WERI-Rb-1 (cell line): ENCODE measurements at regions not wholly inside any gene's neighbourhood (a gene's known extent, or its start where the extent isn't known, plus 50 kb on each side); places are given as distances from the start of the nearest gene placed in this dataset.
"Not testable (repeated sequence)": the region's sequence is repeated elsewhere in the genome, so short reads cannot be mapped to it uniquely, and the experiment has no call there.

Experiments
- DNase-seq: peaks from one replicate; pipeline ENCODE4 v3.0.0-alpha.2; 2020
- H3K27ac ChIP-seq: fragments of 250-450 bp; sonication (Bioruptor Pico); 2 replicates; pipeline ENCODE4 v1.5.1; 2020; ENCODE audit warnings: mild to moderate bottlenecking, moderate library complexity
- H3K27me3 ChIP-seq: fragments of 250-450 bp; sonication (Bioruptor Pico); 2 replicates; pipeline ENCODE4 v1.5.1; 2021; ENCODE audit warnings: mild to moderate bottlenecking, low read depth, moderate library complexity; ENCODE audit not compliant: insufficient read depth, severe bottlenecking
- H3K36me3 ChIP-seq: fragments of 250-450 bp; sonication (Bioruptor Pico); 2 replicates; pipeline ENCODE4 v1.5.1; 2020; ENCODE audit warnings: mild to moderate bottlenecking, moderate library complexity
- H3K4me3 ChIP-seq: 2 replicates; pipeline ENCODE4 v1.5.1; 2011; ENCODE audit warnings: low read depth, mild to moderate bottlenecking, control low read depth, low read length
- H3K9me3 ChIP-seq: fragments of 250-450 bp; sonication (Bioruptor Pico); 2 replicates; pipeline ENCODE4 v1.5.1; 2021; ENCODE audit warnings: mild to moderate bottlenecking, moderate library complexity; ENCODE audit not compliant: severe bottlenecking
- TF ChIP-seq, protein P1 (sequence below): IDR thresholded peaks from 2 replicates; pipeline ENCODE4 v1.5.1; 2011; ENCODE audit warnings: low read depth, mild to moderate bottlenecking, control low read depth, inconsistent platforms, low read length

DNA sequence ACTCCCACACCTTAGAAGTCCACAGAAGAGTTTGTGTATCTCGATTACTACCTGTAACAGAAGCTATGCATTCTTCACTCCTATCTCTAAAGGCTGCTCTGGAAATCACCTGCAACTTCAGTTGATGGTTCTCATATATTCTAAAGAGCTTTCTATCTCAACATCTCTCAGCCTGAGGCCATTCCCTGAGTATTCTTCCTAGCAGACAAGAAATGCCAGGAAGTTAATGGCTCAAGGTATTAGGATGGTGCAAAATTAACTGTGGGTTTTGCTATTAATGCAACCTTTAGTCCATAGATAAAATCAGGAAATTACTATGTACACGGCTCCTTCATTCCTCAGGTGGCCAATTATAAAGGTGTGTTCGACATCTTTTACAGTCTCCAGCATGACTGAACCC lies 290.1 kb downstream of the ZNF716 start:
- not testable (repeated sequence) for H3K27ac ChIP-seq, DNase-seq, H3K36me3 ChIP-seq, H3K4me3 ChIP-seq, H3K9me3 ChIP-seq, H3K27me3 ChIP-seq

DNA sequence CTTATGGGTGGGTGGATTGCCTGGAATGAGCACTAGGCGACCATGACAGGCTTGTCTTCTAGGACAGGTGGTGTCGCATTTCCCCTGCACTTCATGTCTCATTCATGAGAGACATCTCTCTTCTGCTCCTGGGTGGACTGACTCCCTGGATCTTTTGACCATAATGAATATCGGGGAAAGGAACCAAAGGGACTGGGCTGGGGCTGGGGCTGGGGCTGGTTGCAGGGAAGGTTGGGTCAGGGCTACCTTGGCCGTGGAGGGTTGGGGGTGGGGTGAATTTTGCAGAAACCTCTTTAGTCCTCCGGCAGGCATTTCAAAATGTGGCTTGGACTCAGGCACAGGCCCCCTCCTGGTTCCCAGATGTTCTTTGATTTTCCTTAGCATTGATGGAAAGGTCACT lies 319.2 kb downstream of the ZNF716 start:
- Histone ChIP-seq H3K4me3 (no peak overlapping the region), H3K27ac (no peak overlapping the region), H3K36me3 (no peaks in the 10 kb centered on the region), H3K27me3 (no peaks in the 10 kb centered on the region), H3K9me3 (no peaks in the 10 kb centered on the region)
- TF ChIP-seq, protein P1, sequence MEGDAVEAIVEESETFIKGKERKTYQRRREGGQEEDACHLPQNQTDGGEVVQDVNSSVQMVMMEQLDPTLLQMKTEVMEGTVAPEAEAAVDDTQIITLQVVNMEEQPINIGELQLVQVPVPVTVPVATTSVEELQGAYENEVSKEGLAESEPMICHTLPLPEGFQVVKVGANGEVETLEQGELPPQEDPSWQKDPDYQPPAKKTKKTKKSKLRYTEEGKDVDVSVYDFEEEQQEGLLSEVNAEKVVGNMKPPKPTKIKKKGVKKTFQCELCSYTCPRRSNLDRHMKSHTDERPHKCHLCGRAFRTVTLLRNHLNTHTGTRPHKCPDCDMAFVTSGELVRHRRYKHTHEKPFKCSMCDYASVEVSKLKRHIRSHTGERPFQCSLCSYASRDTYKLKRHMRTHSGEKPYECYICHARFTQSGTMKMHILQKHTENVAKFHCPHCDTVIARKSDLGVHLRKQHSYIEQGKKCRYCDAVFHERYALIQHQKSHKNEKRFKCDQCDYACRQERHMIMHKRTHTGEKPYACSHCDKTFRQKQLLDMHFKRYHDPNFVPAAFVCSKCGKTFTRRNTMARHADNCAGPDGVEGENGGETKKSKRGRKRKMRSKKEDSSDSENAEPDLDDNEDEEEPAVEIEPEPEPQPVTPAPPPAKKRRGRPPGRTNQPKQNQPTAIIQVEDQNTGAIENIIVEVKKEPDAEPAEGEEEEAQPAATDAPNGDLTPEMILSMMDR: no peak
- no peak for DNase-seq

DNA sequence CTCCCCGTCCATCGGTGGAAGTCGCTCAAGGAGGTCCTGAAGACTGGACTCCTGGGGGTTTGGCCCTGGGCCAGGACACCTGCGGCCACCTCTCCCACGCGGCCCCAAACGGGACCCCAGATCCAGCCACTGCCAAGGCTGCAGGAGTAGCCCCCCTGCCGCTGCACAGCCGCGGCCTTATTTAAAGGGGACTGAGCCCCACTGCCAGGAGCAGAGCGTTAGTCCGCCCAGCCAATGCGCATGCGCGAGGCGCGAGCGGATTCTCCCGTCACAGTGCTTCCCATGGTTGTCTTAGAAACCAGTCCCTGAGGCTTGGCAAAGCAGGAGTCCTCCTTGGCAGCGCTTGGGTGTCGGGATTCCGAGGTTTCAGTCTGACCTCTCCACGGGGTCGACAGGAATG lies 320.0 kb downstream of the ZNF716 start:
- Histone ChIP-seq H3K9me3 (no peaks in the 10 kb centered on the region), H3K27me3 (no peaks in the 10 kb centered on the region), H3K36me3 (no peaks in the 10 kb centered on the region), H3K4me3 (no peak overlapping the region), H3K27ac (no peak overlapping the region)
- DNase-seq: no peak
- TF ChIP-seq, protein P1: no peak

DNA sequence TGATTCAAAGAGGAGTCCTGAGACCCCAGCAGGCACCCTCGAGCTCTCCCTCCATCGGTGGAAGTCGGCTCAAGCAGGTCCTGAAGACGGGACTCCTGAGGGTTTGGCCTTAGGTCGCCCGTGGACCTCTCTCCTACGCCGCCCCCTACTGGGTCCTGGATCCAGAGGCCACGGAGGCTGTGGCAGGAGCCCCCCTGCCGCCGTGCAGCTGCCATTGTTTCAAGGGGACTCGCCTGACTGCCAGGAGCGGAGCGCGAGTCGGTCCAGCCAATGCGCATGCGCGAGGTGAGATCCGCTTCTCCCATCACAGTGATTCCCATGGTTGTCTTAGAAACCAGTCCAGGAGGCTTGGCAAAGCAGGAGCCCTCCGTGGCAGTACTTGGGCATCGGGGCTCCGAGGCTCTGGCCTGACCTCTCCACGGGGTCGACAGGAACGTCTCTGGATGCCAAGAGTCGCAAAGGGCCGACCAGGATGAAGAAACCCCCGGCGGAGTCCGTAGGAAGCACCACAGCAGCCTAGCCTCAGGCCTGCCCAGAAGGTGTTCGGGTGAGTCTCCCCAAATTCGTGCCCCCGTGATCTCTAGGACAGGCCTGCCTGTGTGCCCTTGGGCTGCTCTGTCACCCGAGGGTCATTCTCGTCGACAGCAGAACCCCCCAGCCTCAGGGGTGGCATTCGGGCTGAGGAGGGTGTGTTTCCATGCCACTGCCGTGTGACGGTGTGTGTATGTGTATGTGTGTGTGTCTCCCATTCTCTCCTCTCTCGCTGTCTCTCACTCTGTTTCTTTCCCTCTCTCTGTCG lies 322.3 kb downstream of the ZNF716 start:
- Histone ChIP-seq H3K27ac (no peak overlapping the region), H3K27me3 (no peaks in the 10 kb centered on the region), H3K4me3 (no peak overlapping the region), H3K9me3 (peaks cover 5% of the 10 kb centered on the region), H3K36me3 (no peaks in the 10 kb centered on the region)
- TF ChIP-seq, protein P1: no peak
- no peak for DNase-seq

DNA sequence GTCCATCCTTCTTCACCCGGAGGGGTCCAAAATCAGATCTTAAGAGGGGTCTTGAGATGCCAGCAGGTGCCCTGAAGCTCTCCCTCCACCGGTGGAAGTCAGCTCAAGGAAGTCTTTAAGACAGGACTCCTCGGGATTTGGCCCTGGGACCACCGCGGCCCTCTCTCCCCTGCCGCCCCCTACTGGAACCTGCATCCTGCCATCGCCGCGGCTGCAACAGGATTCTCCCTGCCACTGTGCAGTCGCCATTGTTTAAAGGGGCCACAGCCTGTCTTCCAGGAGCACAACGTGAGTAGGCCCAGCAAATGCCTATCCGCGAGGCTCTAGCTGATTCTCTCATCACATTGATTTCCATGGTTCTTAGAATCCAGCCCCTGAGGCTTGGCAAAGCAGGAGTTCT lies 324.3 kb downstream of the ZNF716 start:
- H3K27me3 ChIP-seq: no peaks in the 10 kb centered on the region
- no peak for DNase-seq
- TF ChIP-seq, protein P1: no peak
- no peaks in the 10 kb centered on the region for H3K36me3 ChIP-seq
- no peak overlapping the region for H3K27ac ChIP-seq
- H3K4me3 ChIP-seq: no peak overlapping the region
- peaks cover 5% of the 10 kb centered on the region for H3K9me3 ChIP-seq

DNA sequence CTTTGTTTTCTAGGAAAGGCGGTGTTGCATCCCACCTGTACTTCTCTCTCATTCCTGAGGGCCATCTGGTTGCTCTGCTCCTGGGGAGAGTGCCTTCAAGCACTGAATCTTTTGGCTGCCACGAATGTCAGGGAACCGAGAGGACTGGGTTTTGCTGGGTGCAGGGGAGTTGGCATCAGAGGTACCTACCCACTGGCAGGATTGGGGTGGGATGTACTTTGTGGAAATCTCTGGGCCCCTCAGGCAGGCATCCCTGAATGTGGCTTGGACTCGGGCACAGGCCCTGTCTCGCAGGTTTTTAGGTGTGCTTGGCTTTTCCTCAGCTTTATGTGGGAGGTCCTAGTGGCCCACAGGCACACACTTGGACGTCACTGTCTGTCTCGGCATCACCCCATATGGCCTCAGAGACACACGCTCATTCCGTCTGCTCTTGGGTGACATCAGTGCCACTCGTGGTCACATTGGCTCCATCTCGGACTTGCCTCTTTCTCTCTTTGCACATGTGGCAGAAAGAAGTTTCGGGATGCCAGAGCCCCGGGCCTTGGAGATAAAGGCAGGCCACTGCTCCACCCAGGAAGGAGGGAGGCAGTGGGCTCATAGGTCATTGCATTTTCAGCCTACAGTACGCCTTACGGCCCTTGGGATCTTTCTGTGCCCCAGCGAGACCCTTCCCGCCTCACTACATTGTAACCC lies 325.6 kb downstream of the ZNF716 start:
- Histone ChIP-seq H3K9me3 (peaks cover 5% of the 10 kb centered on the region), H3K36me3 (no peaks in the 10 kb centered on the region), H3K4me3 (no peak overlapping the region), H3K27me3 (no peaks in the 10 kb centered on the region), H3K27ac (no peak overlapping the region)
- DNase-seq: no peak
- TF ChIP-seq, protein P1: no peak

DNA sequence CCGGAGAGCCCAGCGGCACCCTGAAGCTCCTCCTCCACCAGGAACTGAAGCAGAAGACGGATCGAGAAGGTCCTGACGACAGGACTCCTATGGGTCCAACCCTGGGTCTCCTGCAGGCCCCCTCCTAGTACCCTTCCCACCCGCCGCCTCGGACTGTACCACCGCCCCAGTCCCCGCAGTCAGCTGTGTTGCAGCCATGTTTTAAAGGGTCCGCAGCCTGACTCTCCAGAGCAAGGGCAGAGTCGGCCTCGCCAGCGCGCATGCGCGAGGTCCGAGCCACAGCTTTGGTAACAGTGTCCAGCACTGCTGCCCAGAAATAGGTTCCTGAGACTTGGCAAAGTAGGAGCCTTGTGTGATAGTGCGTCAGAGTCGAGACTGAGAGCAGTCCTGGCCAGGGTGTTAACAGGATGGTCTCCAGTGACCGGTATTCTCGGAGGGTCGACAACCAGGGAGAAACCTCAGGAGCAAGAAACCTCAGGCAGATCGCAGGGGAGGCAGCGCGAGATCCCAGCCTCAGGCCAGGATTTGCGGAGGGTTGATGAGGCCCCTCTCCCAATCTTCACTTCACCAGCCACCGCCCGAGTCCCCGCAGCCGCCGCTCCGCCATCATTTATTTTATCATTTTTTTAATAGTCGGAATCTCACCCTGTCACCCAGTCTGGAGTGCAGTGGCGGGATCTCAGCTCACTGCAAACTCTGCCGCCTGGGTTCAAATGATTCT lies 326.3 kb downstream of the ZNF716 start:
- DNase-seq, H3K36me3 ChIP-seq, H3K27ac ChIP-seq, H3K27me3 ChIP-seq, H3K9me3 ChIP-seq: not testable (repeated sequence)
- peak overlapping the region; percentile 41; the same call in 1 of the 2 replicates for H3K4me3 ChIP-seq
